Keratinocyte (primary cell): ENCODE measurements at regions not wholly inside any gene's neighbourhood (a gene's known extent, or its start where the extent isn't known, plus 50 kb on each side); places are given as distances from the start of the nearest gene placed in this dataset.

Source experiments
- DNase-seq: peaks from one replicate; pipeline ENCODE4 v3.0.0-alpha.2; 2011; ENCODE audit warnings: low read depth, missing footprints, low spot score
- FAIRE-seq: peaks from 2 replicates; lab custom pipeline; 2011; peaks lifted over from hg19 to GRCh38; lab: Jason Lieb, UNC
- H2AFZ ChIP-seq: 2 replicates; pipeline ENCODE4 v1.6.0; 2012; ENCODE audit warnings: low read length, control low read depth, inconsistent platforms; ENCODE audit not compliant: control insufficient read depth
- H3K27ac ChIP-seq: 2 replicates; pipeline ENCODE4 v1.5.1; 2011; ENCODE audit warnings: low read length; ENCODE audit not compliant: control insufficient read depth, insufficient read depth
- H3K27me3 ChIP-seq: 3 replicates; pipeline ENCODE4 v1.6.0; 2011; ENCODE audit warnings: low read length; ENCODE audit not compliant: control insufficient read depth, insufficient read depth; ENCODE audit errors: extremely low read depth
- H3K36me3 ChIP-seq, 2 experiments: 2 replicates in 1 of 2; 3 replicates in 1 of 2; pipeline ENCODE4 v1.5.1; 2011; ENCODE audit warnings: low read length in 2 of 2, mild to moderate bottlenecking in 1 of 2; ENCODE audit not compliant: control insufficient read depth in 2 of 2, insufficient read depth in 2 of 2; ENCODE audit errors: extremely low read depth in 1 of 2
- H3K4me1 ChIP-seq: 3 replicates; pipeline ENCODE4 v1.5.1; 2011; ENCODE audit warnings: low read length; ENCODE audit not compliant: control insufficient read depth, insufficient read depth; ENCODE audit errors: extremely low read depth
- H3K4me2 ChIP-seq: 3 replicates; pipeline ENCODE4 v1.6.0; 2011; ENCODE audit warnings: low read depth, low read length; ENCODE audit not compliant: control insufficient read depth, insufficient read depth; ENCODE audit errors: extremely low read depth
- H3K4me3 ChIP-seq, 3 experiments: fragments of 200-600 bp in 1 of 3; sonication (generic) in 1 of 3; 2 replicates in 2 of 3; 3 replicates in 1 of 3; pipeline ENCODE4 v1.5.1; 2011 to 2016; ENCODE audit warnings: low read length in 3 of 3, mild to moderate bottlenecking in 3 of 3, control low read depth in 2 of 3, inconsistent platforms in 1 of 3, low read depth in 1 of 3, mixed read lengths in 1 of 3, mixed run types in 1 of 3, moderate library complexity in 1 of 3; ENCODE audit not compliant: control insufficient read depth in 2 of 3, insufficient read depth in 2 of 3; ENCODE audit errors: extremely low read depth in 1 of 3
- H3K79me2 ChIP-seq: 2 replicates; pipeline ENCODE4 v1.6.0; 2012; ENCODE audit warnings: low read length; ENCODE audit not compliant: control insufficient read depth, insufficient read depth
- H3K9ac ChIP-seq: 3 replicates; pipeline ENCODE4 v1.6.0; 2011; ENCODE audit warnings: low read length; ENCODE audit not compliant: control insufficient read depth, insufficient read depth; ENCODE audit errors: extremely low read depth
- H3K9me1 ChIP-seq: 3 replicates; pipeline ENCODE4 v1.6.0; 2011; ENCODE audit warnings: low read length; ENCODE audit not compliant: control insufficient read depth, insufficient read depth; ENCODE audit errors: extremely low read depth
- H3K9me3 ChIP-seq: 2 replicates; pipeline ENCODE4 v1.5.1; 2012; ENCODE audit warnings: low read depth, low read length; ENCODE audit not compliant: control insufficient read depth
- H4K20me1 ChIP-seq: 3 replicates; pipeline ENCODE4 v1.6.0; 2011; ENCODE audit warnings: low read length; ENCODE audit not compliant: control insufficient read depth, insufficient read depth; ENCODE audit errors: extremely low read depth
- CTCF ChIP-seq, 3 experiments: IDR thresholded peaks in 1 of 3; conservative IDR thresholded peaks in 1 of 3; optimal IDR thresholded peaks in 1 of 3; 2 replicates in 2 of 3; 3 replicates in 1 of 3; pipeline versions ENCODE3 to v1.5.1; 2011; ENCODE audit warnings: low read length in 3 of 3, mild to moderate bottlenecking in 3 of 3, moderate library complexity in 2 of 3, control low read depth in 1 of 3, inconsistent platforms in 1 of 3; ENCODE audit not compliant: insufficient read depth in 2 of 3; ENCODE audit errors: extremely low read depth in 1 of 3
- EZH2 ChIP-seq: IDR thresholded peaks from one replicate; pipeline ENCODE4 v1.6.1; 2012; ENCODE audit warnings: inconsistent platforms, mild to moderate bottlenecking, low read length, moderate library complexity
- dilution Hi-C: fragments of 300-500 bp; cut with MboI; formaldehyde crosslinking; loops from one replicate; pipeline ENCODE4 v1.7.0; 2020; ENCODE audit warnings: low sequenced_read_pairs; ENCODE audit not compliant: extremely low pct_ligation_motif_present

- Histone ChIP-seq H2AFZ (no peak overlapping the region), H3K79me2 (no peaks in the 10 kb centered on the region), H3K9me1 (no peaks in the 10 kb centered on the region), H3K27me3 (peaks cover 4% of the 10 kb centered on the region), H3K4me1 (no peaks in the 10 kb centered on the region), H3K4me2 (no peak overlapping the region), H3K9me3 (no peaks in the 10 kb centered on the region), H3K27ac (no peak overlapping the region), H3K4me3 (no peak overlapping the region), H3K9ac (no peak overlapping the region), H3K36me3 (no peaks in the 10 kb centered on the region), H4K20me1 (no peaks in the 10 kb centered on the region)
- TF ChIP-seq CTCF (optimal IDR thresholded peaks at IDR 0.05 in 1 of 3, IDR thresholded peaks at IDR 0.05 in 1 of 3, conservative IDR thresholded peaks at IDR 0.05 in 1 of 3; ENCODE audit: extremely low read depth in 1 of 3, insufficient read depth in 2 of 3, low read length in 3 of 3) (no peak), EZH2 (no peak)
- DNase-seq (no peak), FAIRE-seq (no peak)
- dilution Hi-C loops, result no loop called here
Observed at GRCh38 chr13:50575138-50575537, 268.4 kb downstream of the DLEU7 start.

GRCh38 chr13:50576156-50576555 lies 267.3 kb downstream of the DLEU7 start:
- no peaks in the 10 kb centered on the region for H3K36me3 ChIP-seq
- H3K9me3 ChIP-seq, result no peaks in the 10 kb centered on the region
- H3K9ac ChIP-seq, result no peak overlapping the region
- H3K4me3 ChIP-seq, result no peak overlapping the region
- dilution Hi-C loops, result no loop called here
- H2AFZ ChIP-seq, result no peak overlapping the region
- TF ChIP-seq CTCF (optimal IDR thresholded peaks at IDR 0.05 in 1 of 3, IDR thresholded peaks at IDR 0.05 in 1 of 3, conservative IDR thresholded peaks at IDR 0.05 in 1 of 3; ENCODE audit: extremely low read depth in 1 of 3, insufficient read depth in 2 of 3, low read length in 3 of 3) (no peak), EZH2 (no peak)
- FAIRE-seq, result no peak
- peaks cover 4% of the 10 kb centered on the region for H3K27me3 ChIP-seq
- H4K20me1 ChIP-seq, result no peaks in the 10 kb centered on the region
- no peak overlapping the region for H3K27ac ChIP-seq
- no peak for DNase-seq
- no peaks in the 10 kb centered on the region for H3K4me1 ChIP-seq
- no peaks in the 10 kb centered on the region for H3K9me1 ChIP-seq
- no peaks in the 10 kb centered on the region for H3K79me2 ChIP-seq
- H3K4me2 ChIP-seq, result no peak overlapping the region
